Activated CD4-positive, alpha-beta memory T cell treated with anti-CD3 and anti-CD28 coated beads, Interleukin-2, amount 10 ng/mL, durations not matched to agents 7 days and 5 days (primary cell): ENCODE measurements at regions not wholly inside any gene's neighbourhood (a gene's known extent, or its start where the extent isn't known, plus 50 kb on each side); places are given as distances from the start of the nearest gene placed in this dataset.

Source experiments
- CTCF ChIA-PET: fragments of 350-600 bp; sonication (Branson Sonifier 250); formaldehyde crosslinking; loops from one replicate; lab custom pipeline; 2021; ENCODE audit warnings: antibody characterized with exemption, inconsistent platforms; lab: Charles Lee
- POLR2A ChIA-PET: fragments of 350-600 bp; sonication (Branson Sonifier 250); formaldehyde crosslinking; loops from one replicate; lab custom pipeline; 2021; ENCODE audit warnings: antibody characterized with exemption; lab: Charles Lee
- DNase-seq: peaks from one replicate; pipeline ENCODE4 v3.0.0-alpha.2; 2020
- H3K27ac Mint-ChIP-seq: one replicate; pipeline ENCODE4 v1.8.0; 2021; ENCODE audit warnings: mild to moderate bottlenecking, mixed read lengths
- H3K27me3 Mint-ChIP-seq: one replicate; pipeline ENCODE4 v1.8.0; 2021; ENCODE audit warnings: mixed read lengths
- H3K36me3 Mint-ChIP-seq: one replicate; pipeline ENCODE4 v1.8.0; 2021; ENCODE audit warnings: low read depth, mixed read lengths
- H3K4me1 Mint-ChIP-seq: one replicate; pipeline ENCODE4 v1.8.0; 2021; ENCODE audit warnings: mixed read lengths
- H3K4me3 Mint-ChIP-seq: one replicate; pipeline ENCODE4 v1.8.0; 2021; ENCODE audit warnings: mild to moderate bottlenecking, mixed read lengths
- H3K9me3 Mint-ChIP-seq: one replicate; pipeline ENCODE4 v1.8.0; 2021; ENCODE audit warnings: mixed read lengths

- ChIA-PET POLR2A (no interaction called here), CTCF (no interaction called here)
- peaks cover 2% of the 10 kb centered on the region for H3K27me3 Mint-ChIP-seq
- no peak overlapping the region for H3K27ac Mint-ChIP-seq
- peaks cover 25% of the 10 kb centered on the region for H3K4me1 Mint-ChIP-seq
- H3K36me3 Mint-ChIP-seq: peaks cover 3% of the 10 kb centered on the region
- no peaks in the 10 kb centered on the region for H3K9me3 Mint-ChIP-seq
- DNase-seq: no peak
- no peak overlapping the region for H3K4me3 Mint-ChIP-seq
Observed at GRCh38 chr2:234143896-234144295, 93.4 kb downstream of the SPP2 start.

GRCh38 chr2:234142530-234142929, 92.0 kb downstream of the SPP2 start:
- peaks cover 2% of the 10 kb centered on the region for H3K27me3 Mint-ChIP-seq
- peaks cover 13% of the 10 kb centered on the region for H3K4me1 Mint-ChIP-seq
- H3K36me3 Mint-ChIP-seq: peaks cover 3% of the 10 kb centered on the region
- ChIA-PET CTCF (interaction anchor here (0.8 to 1.3 kb wide), 4 partner anchors 354 to 402 kb away, joined by 3 read pairs; partner anchors contain the start of gene ARL4C), POLR2A (interaction anchor here (2.7 kb wide), 1 partner anchor 354 kb away, joined by 11 read pairs; the partner anchor contains the start of gene ARL4C)
- no peak overlapping the region for H3K27ac Mint-ChIP-seq
- H3K9me3 Mint-ChIP-seq: no peaks in the 10 kb centered on the region
- no peak overlapping the region for H3K4me3 Mint-ChIP-seq
- DNase-seq: no peak

GRCh38 chr2:234139755-234140154, 89.3 kb downstream of the SPP2 start:
- H3K9me3 Mint-ChIP-seq: no peaks in the 10 kb centered on the region
- POLR2A ChIA-PET: interaction anchor here (2.7 kb wide), 1 partner anchor 357 kb away, joined by 11 read pairs; the partner anchor contains the start of gene ARL4C

GRCh38 chr2:234138836-234139235, 88.3 kb downstream of the SPP2 start:
- H3K9me3 Mint-ChIP-seq: no peaks in the 10 kb centered on the region

More at GRCh38 chr2:234139755-234140154, 89.3 kb downstream of the SPP2 start:
- H3K4me1 Mint-ChIP-seq: peaks cover 22% of the 10 kb centered on the region
- CTCF ChIA-PET: interaction anchor here (5.6 kb wide), 1 partner anchor 362 kb away, joined by 77 read pairs; no protein-coding TSS in a partner anchor
- no peaks in the 10 kb centered on the region for H3K36me3 Mint-ChIP-seq
- no peak overlapping the region for H3K27ac Mint-ChIP-seq
- DNase-seq: no peak
- H3K27me3 Mint-ChIP-seq: peaks cover 2% of the 10 kb centered on the region
- H3K4me3 Mint-ChIP-seq: no peak overlapping the region

GRCh38 chr2:234137400-234138014, 87.0 kb downstream of the SPP2 start:
- Mint-ChIP-seq H3K27me3 (peaks cover 2% of the 10 kb centered on the region), H3K27ac (no peak overlapping the region), H3K36me3 (no peaks in the 10 kb centered on the region), H3K4me1 (peaks cover 22% of the 10 kb centered on the region), H3K9me3 (no peaks in the 10 kb centered on the region), H3K4me3 (no peak overlapping the region)
- CTCF ChIA-PET: interaction anchor here (2.7 to 5.6 kb wide), 3 partner anchors 151 to 364 kb away, joined by 27 to 77 read pairs (median 50); partner anchors contain the start of gene ARL4C
- DNase-seq: peak; percentile 9
- POLR2A ChIA-PET: interaction anchor here (1.3 to 2.7 kb wide), 4 partner anchors 309 to 360 kb away, joined by 3 to 17 read pairs (median 6); partner anchors contain the start of gene ARL4C

More at GRCh38 chr2:234138836-234139235, 88.3 kb downstream of the SPP2 start:
- POLR2A ChIA-PET: interaction anchor here (0.6 to 1.9 kb wide), 3 partner anchors 352 to 359 kb away, joined by 3 to 7 read pairs (median 4); partner anchors contain the start of gene ARL4C
- peaks cover 22% of the 10 kb centered on the region for H3K4me1 Mint-ChIP-seq
- no peak overlapping the region for H3K4me3 Mint-ChIP-seq
- CTCF ChIA-PET: interaction anchor here (4.0 to 5.6 kb wide), 2 partner anchors 358 to 363 kb away, joined by 50 to 77 read pairs; partner anchors contain the start of gene ARL4C
- H3K36me3 Mint-ChIP-seq: no peaks in the 10 kb centered on the region
- peak; percentile 10 for DNase-seq
- peaks cover 2% of the 10 kb centered on the region for H3K27me3 Mint-ChIP-seq
- no peak overlapping the region for H3K27ac Mint-ChIP-seq

- Mint-ChIP-seq H3K4me3 (no peak overlapping the region), H3K27ac (peak overlapping the region; percentile 47), H3K36me3 (no peaks in the 10 kb centered on the region), H3K4me1 (peaks cover 22% of the 10 kb centered on the region), H3K27me3 (peaks cover 6% of the 10 kb centered on the region), H3K9me3 (no peaks in the 10 kb centered on the region)
- peak; percentile 20 for DNase-seq
- CTCF ChIA-PET: interaction anchor here (1.0 to 5.6 kb wide), 9 partner anchors 9 to 409 kb away, joined by 3 to 77 read pairs (median 4); partner anchors contain the start of gene ARL4C
- POLR2A ChIA-PET: interaction anchor here (1.3 to 2.7 kb wide), 7 partner anchors 146 to 364 kb away, joined by 3 to 18 read pairs (median 12); partner anchors contain the start of gene ARL4C
Observed at GRCh38 chr2:234136461-234136860, 86.0 kb downstream of the SPP2 start.

GRCh38 chr2:234135750-234136221, 85.3 kb downstream of the SPP2 start:
- Mint-ChIP-seq H3K27ac (peak overlapping the region; percentile 38), H3K4me3 (no peak overlapping the region), H3K4me1 (peaks cover 22% of the 10 kb centered on the region), H3K9me3 (no peaks in the 10 kb centered on the region), H3K27me3 (peaks cover 11% of the 10 kb centered on the region), H3K36me3 (no peaks in the 10 kb centered on the region)
- ChIA-PET CTCF (interaction anchor here (0.6 to 5.6 kb wide), 43 partner anchors 10 to 412 kb away, joined by 3 to 77 read pairs (median 4); partner anchors contain the start of gene ARL4C), POLR2A (interaction anchor here (0.6 to 2.7 kb wide), 17 partner anchors 11 to 365 kb away, joined by 3 to 18 read pairs (median 5); partner anchors contain the start of gene ARL4C)
- peak; percentile 67 for DNase-seq

GRCh38 chr2:234134496-234134895, 84.0 kb downstream of the SPP2 start:
- Mint-ChIP-seq H3K27me3 (peaks cover 14% of the 10 kb centered on the region), H3K27ac (no peak overlapping the region), H3K9me3 (no peaks in the 10 kb centered on the region), H3K4me3 (no peak overlapping the region), H3K4me1 (peaks cover 22% of the 10 kb centered on the region), H3K36me3 (no peaks in the 10 kb centered on the region)
- DNase-seq: peak; percentile 1
- POLR2A ChIA-PET: interaction anchor here (1.0 to 1.6 kb wide), 3 partner anchors 12 to 363 kb away, joined by 4 to 6 read pairs (median 4); partner anchors contain the start of gene ARL4C
- CTCF ChIA-PET: interaction anchor here (0.8 to 4.0 kb wide), 4 partner anchors 349 to 411 kb away, joined by 3 to 50 read pairs (median 4); partner anchors contain the start of gene ARL4C

- POLR2A ChIA-PET: interaction anchor here (1.6 kb wide), 1 partner anchor 364 kb away, joined by 4 read pairs; the partner anchor contains the start of gene ARL4C
- H3K4me3 Mint-ChIP-seq: no peak overlapping the region
- peaks cover 22% of the 10 kb centered on the region for H3K4me1 Mint-ChIP-seq
Observed at GRCh38 chr2:234133004-234133403, 82.5 kb downstream of the SPP2 start.

GRCh38 chr2:234130777-234131181, 80.3 kb downstream of the SPP2 start:
- no peak overlapping the region for H3K4me3 Mint-ChIP-seq
- H3K4me1 Mint-ChIP-seq: peaks cover 7% of the 10 kb centered on the region
- H3K27ac Mint-ChIP-seq: no peak overlapping the region
- ChIA-PET CTCF (interaction anchor here (1.6 to 1.7 kb wide), 2 partner anchors 370 to 415 kb away, joined by 4 to 6 read pairs; no protein-coding TSS in a partner anchor), POLR2A (no interaction called here)
- peaks cover 14% of the 10 kb centered on the region for H3K27me3 Mint-ChIP-seq
- peak; percentile 6 for DNase-seq
- no peaks in the 10 kb centered on the region for H3K36me3 Mint-ChIP-seq
- H3K9me3 Mint-ChIP-seq: no peaks in the 10 kb centered on the region

More at GRCh38 chr2:234133004-234133403, 82.5 kb downstream of the SPP2 start:
- no peak overlapping the region for H3K27ac Mint-ChIP-seq
- no peaks in the 10 kb centered on the region for H3K9me3 Mint-ChIP-seq
- no peaks in the 10 kb centered on the region for H3K36me3 Mint-ChIP-seq
- H3K27me3 Mint-ChIP-seq: peaks cover 14% of the 10 kb centered on the region
- CTCF ChIA-PET: interaction anchor here (0.5 to 2.0 kb wide), 7 partner anchors 37 to 412 kb away, joined by 3 to 5 read pairs (median 3); partner anchors contain the start of gene ARL4C
- peak; percentile 2 for DNase-seq

- peaks cover 14% of the 10 kb centered on the region for H3K27me3 Mint-ChIP-seq
- no peaks in the 10 kb centered on the region for H3K36me3 Mint-ChIP-seq
- H3K9me3 Mint-ChIP-seq: no peaks in the 10 kb centered on the region
- ChIA-PET CTCF (no interaction called here), POLR2A (no interaction called here)
- DNase-seq: peak; percentile 14
- H3K4me3 Mint-ChIP-seq: no peak overlapping the region
- no peaks in the 10 kb centered on the region for H3K4me1 Mint-ChIP-seq
- H3K27ac Mint-ChIP-seq: no peak overlapping the region
Observed at GRCh38 chr2:234128606-234129005, 78.1 kb downstream of the SPP2 start.
